Suprapubic skin (tissue), 3 donors: ENCODE measurements at regions not wholly inside any gene's neighbourhood (a gene's known extent, or its start where the extent isn't known, plus 50 kb on each side); places are given as distances from the start of the nearest gene placed in this dataset.

ENCODE experiments used
- CTCF ChIP-seq, 2 donors: fragments of 200-600 bp in 1 of 2; fragments of 450-650 bp in 1 of 2; sonication (generic) in 1 of 2; IDR thresholded peaks; one replicate each; pipeline ENCODE4 v1.5.1; 2016 to 2019; ENCODE audit warnings: antibody characterized with exemption in 2 of 2, mild to moderate bottlenecking in 1 of 2, moderate library complexity in 1 of 2
- EP300 ChIP-seq: sonication (generic); formaldehyde crosslinking; IDR thresholded peaks from one replicate; pipeline ENCODE4 v1.6.1; 2017; ENCODE audit warnings: antibody characterized with exemption
- POLR2A ChIP-seq, 2 donors: fragments of 450-650 bp; IDR thresholded peaks; one replicate each; pipeline ENCODE4 v1.6.1; 2017; ENCODE audit warnings: antibody characterized with exemption in 2 of 2, mild to moderate bottlenecking in 2 of 2, moderate library complexity in 2 of 2

- no peak for TF ChIP-seq EP300
- no peak for TF ChIP-seq POLR2A (IDR thresholded peaks at IDR 0.05)
- no peak for TF ChIP-seq CTCF (IDR thresholded peaks at IDR 0.05)
These were observed 120.1 kb upstream of the NABP1 start for GRCh38 chr2:191557841-191558240.
